ENCODE measurements at regions not wholly inside any gene's neighbourhood (a gene's known extent, or its start where the extent isn't known, plus 50 kb on each side); places are given as distances from the start of the nearest gene placed in this dataset.

GRCh38 chr2:105181282-105181681 lies 60.3 kb upstream of the GPR45 start:
- TF ChIP-seq, protein P1, sequence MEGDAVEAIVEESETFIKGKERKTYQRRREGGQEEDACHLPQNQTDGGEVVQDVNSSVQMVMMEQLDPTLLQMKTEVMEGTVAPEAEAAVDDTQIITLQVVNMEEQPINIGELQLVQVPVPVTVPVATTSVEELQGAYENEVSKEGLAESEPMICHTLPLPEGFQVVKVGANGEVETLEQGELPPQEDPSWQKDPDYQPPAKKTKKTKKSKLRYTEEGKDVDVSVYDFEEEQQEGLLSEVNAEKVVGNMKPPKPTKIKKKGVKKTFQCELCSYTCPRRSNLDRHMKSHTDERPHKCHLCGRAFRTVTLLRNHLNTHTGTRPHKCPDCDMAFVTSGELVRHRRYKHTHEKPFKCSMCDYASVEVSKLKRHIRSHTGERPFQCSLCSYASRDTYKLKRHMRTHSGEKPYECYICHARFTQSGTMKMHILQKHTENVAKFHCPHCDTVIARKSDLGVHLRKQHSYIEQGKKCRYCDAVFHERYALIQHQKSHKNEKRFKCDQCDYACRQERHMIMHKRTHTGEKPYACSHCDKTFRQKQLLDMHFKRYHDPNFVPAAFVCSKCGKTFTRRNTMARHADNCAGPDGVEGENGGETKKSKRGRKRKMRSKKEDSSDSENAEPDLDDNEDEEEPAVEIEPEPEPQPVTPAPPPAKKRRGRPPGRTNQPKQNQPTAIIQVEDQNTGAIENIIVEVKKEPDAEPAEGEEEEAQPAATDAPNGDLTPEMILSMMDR (IDR thresholded peaks at IDR 0.05; ENCODE audit: unreplicated experiment), result no peak
- no TSS peak for BruUV-seq (replicated peaks)
- H3K27ac Mint-ChIP-seq (ENCODE audit: low read depth, unreplicated experiment), result no peak overlapping the region
- peaks cover 12% of the 10 kb centered on the region for H3K27me3 Mint-ChIP-seq (ENCODE audit: insufficient read depth, unreplicated experiment)
- no peak for DNase-seq (ENCODE audit: unreplicated experiment)
- intact Hi-C loops (cut with micrococcal nuclease), result no loop called here
- CTCF ChIA-PET, result interaction anchor here (0.5 to 6.3 kb wide), 12 partner anchors 8 to 104 kb away, joined by 3 to 71 read pairs (median 9); no protein-coding TSS in a partner anchor
- H3K4me1 Mint-ChIP-seq (ENCODE audit: insufficient read depth, unreplicated experiment), result peaks cover 3% of the 10 kb centered on the region
- no peak overlapping the region for H3K4me3 Mint-ChIP-seq (ENCODE audit: unreplicated experiment)
- H3K9me3 Mint-ChIP-seq (ENCODE audit: unreplicated experiment), result no peaks in the 10 kb centered on the region
- no peaks in the 10 kb centered on the region for H3K36me3 Mint-ChIP-seq (ENCODE audit: insufficient read depth, unreplicated experiment)
- POLR2A ChIA-PET, result interaction anchor here (0.7 kb wide), 1 partner anchor 9 kb away, joined by 3 read pairs; no protein-coding TSS in a partner anchor

GRCh38 chr2:105183555-105184323 lies 57.8 kb upstream of the GPR45 start:
- ChIA-PET CTCF (interaction anchor here (2.4 to 6.3 kb wide), 2 partner anchors 54 to 68 kb away, joined by 6 to 71 read pairs; no protein-coding TSS in a partner anchor), POLR2A (no interaction called here)
- H3K4me3 Mint-ChIP-seq (ENCODE audit: unreplicated experiment), result no peak overlapping the region
- H3K9me3 Mint-ChIP-seq (ENCODE audit: unreplicated experiment), result no peaks in the 10 kb centered on the region
- H3K4me1 Mint-ChIP-seq (ENCODE audit: insufficient read depth, unreplicated experiment), result peaks cover 4% of the 10 kb centered on the region
- intact Hi-C loops (cut with micrococcal nuclease), result no loop called here
- BruUV-seq (replicated peaks), result no TSS peak
- DNase-seq (ENCODE audit: unreplicated experiment), result no peak
- no peaks in the 10 kb centered on the region for H3K36me3 Mint-ChIP-seq (ENCODE audit: insufficient read depth, unreplicated experiment)
- TF ChIP-seq, protein P1 (IDR thresholded peaks at IDR 0.05; ENCODE audit: unreplicated experiment), result no peak
- no peak overlapping the region for H3K27ac Mint-ChIP-seq (ENCODE audit: low read depth, unreplicated experiment)
- H3K27me3 Mint-ChIP-seq (ENCODE audit: insufficient read depth, unreplicated experiment), result peaks cover 10% of the 10 kb centered on the region

- TF ChIP-seq, protein P1 (IDR thresholded peaks at IDR 0.05; ENCODE audit: unreplicated experiment), result no peak
- DNase-seq (ENCODE audit: unreplicated experiment), result no peak
- Mint-ChIP-seq H3K9me3 (ENCODE audit: unreplicated experiment) (no peaks in the 10 kb centered on the region), H3K27me3 (ENCODE audit: insufficient read depth, unreplicated experiment) (peaks cover 10% of the 10 kb centered on the region), H3K4me1 (ENCODE audit: insufficient read depth, unreplicated experiment) (peaks cover 4% of the 10 kb centered on the region), H3K36me3 (ENCODE audit: insufficient read depth, unreplicated experiment) (no peaks in the 10 kb centered on the region), H3K4me3 (ENCODE audit: unreplicated experiment) (no peak overlapping the region), H3K27ac (ENCODE audit: low read depth, unreplicated experiment) (no peak overlapping the region)
- BruUV-seq (replicated peaks), result no TSS peak
- intact Hi-C loops (cut with micrococcal nuclease), result no loop called here
- ChIA-PET POLR2A (no interaction called here), CTCF (no interaction called here)
Measured at GRCh38 chr2:105184420-105184819, 57.1 kb upstream of the GPR45 start.

- H3K27ac Mint-ChIP-seq (ENCODE audit: low read depth, unreplicated experiment), result no peak overlapping the region
- H3K9me3 Mint-ChIP-seq (ENCODE audit: unreplicated experiment), result no peaks in the 10 kb centered on the region
- TF ChIP-seq, protein P1 (IDR thresholded peaks at IDR 0.05; ENCODE audit: unreplicated experiment), result no peak
- peaks cover 5% of the 10 kb centered on the region for H3K36me3 Mint-ChIP-seq (ENCODE audit: insufficient read depth, unreplicated experiment)
- no TSS peak for BruUV-seq (replicated peaks)
- CTCF ChIA-PET, result interaction anchor here (1.1 to 1.2 kb wide), 2 partner anchors 49 to 71 kb away, joined by 3 to 4 read pairs; no protein-coding TSS in a partner anchor
- peaks cover 9% of the 10 kb centered on the region for H3K27me3 Mint-ChIP-seq (ENCODE audit: insufficient read depth, unreplicated experiment)
- no peak for DNase-seq (ENCODE audit: unreplicated experiment)
- peaks cover 4% of the 10 kb centered on the region for H3K4me1 Mint-ChIP-seq (ENCODE audit: insufficient read depth, unreplicated experiment)
- POLR2A ChIA-PET, result interaction anchor here (0.6 kb wide), 1 partner anchor 10 kb away, joined by 3 read pairs; no protein-coding TSS in a partner anchor
- intact Hi-C loops (cut with micrococcal nuclease), result no loop called here
- no peak overlapping the region for H3K4me3 Mint-ChIP-seq (ENCODE audit: unreplicated experiment)
Measured at GRCh38 chr2:105186967-105187498, 54.5 kb upstream of the GPR45 start.

Data from MCF 10A (cell line).